Activated CD4-positive, alpha-beta memory T cell treated with anti-CD3 and anti-CD28 coated beads for 36 hours (primary cell): ENCODE measurements at regions not wholly inside any gene's neighbourhood (a gene's known extent, or its start where the extent isn't known, plus 50 kb on each side); places are given as distances from the start of the nearest gene placed in this dataset.

ENCODE experiments used
- CTCF ChIA-PET: fragments of 350-600 bp; sonication (Branson Sonifier 250); formaldehyde crosslinking; loops from one replicate; lab custom pipeline; 2021; ENCODE audit warnings: antibody characterized with exemption, inconsistent platforms; lab: Charles Lee
- POLR2A ChIA-PET: fragments of 350-600 bp; sonication (Branson Sonifier 250); formaldehyde crosslinking; loops from one replicate; lab custom pipeline; 2021; ENCODE audit warnings: antibody characterized with exemption; lab: Charles Lee
- DNase-seq: peaks from one replicate; pipeline ENCODE4 v3.0.0-alpha.2; 2020
- H3K27ac Mint-ChIP-seq: one replicate; pipeline ENCODE4 v1.8.0; 2021; ENCODE audit warnings: mixed read lengths
- H3K27me3 Mint-ChIP-seq: one replicate; pipeline ENCODE4 v1.8.0; 2021; ENCODE audit warnings: mixed read lengths
- H3K36me3 Mint-ChIP-seq: one replicate; pipeline ENCODE4 v1.8.0; 2021; ENCODE audit warnings: mixed read lengths
- H3K4me1 Mint-ChIP-seq: one replicate; pipeline ENCODE4 v1.8.0; 2021; ENCODE audit warnings: low read depth, mixed read lengths
- H3K4me3 Mint-ChIP-seq: one replicate; pipeline ENCODE4 v1.8.0; 2021; ENCODE audit warnings: mild to moderate bottlenecking, mixed read lengths
- H3K9me3 Mint-ChIP-seq: one replicate; pipeline ENCODE4 v1.8.0; 2021; ENCODE audit warnings: mixed read lengths
- intact Hi-C: fragments of 100-400 bp; cut with micrococcal nuclease; formaldehyde crosslinking; loops from one replicate; pipeline ENCODE4 v1.15.1; 2023

GRCh38 chr20:23165307-23165750, 79.2 kb upstream of the CD93 start:
- ChIA-PET CTCF (no interaction called here), POLR2A (no interaction called here)
- Mint-ChIP-seq H3K27me3 (no peaks in the 10 kb centered on the region), H3K4me3 (no peak overlapping the region), H3K4me1 (no peaks in the 10 kb centered on the region), H3K27ac (no peak overlapping the region), H3K9me3 (no peaks in the 10 kb centered on the region), H3K36me3 (no peaks in the 10 kb centered on the region)
- intact Hi-C loops, result no loop called here
- DNase-seq, result no peak

GRCh38 chr20:23164176-23164601, 78.1 kb upstream of the CD93 start:
- H3K4me1 Mint-ChIP-seq, result peaks cover 9% of the 10 kb centered on the region
- CTCF ChIA-PET, result no interaction called here
- no peaks in the 10 kb centered on the region for H3K27me3 Mint-ChIP-seq
- H3K4me3 Mint-ChIP-seq, result no peak overlapping the region
- intact Hi-C loops, result no loop called here
- H3K9me3 Mint-ChIP-seq, result no peaks in the 10 kb centered on the region
- no peaks in the 10 kb centered on the region for H3K36me3 Mint-ChIP-seq
- no peak for DNase-seq
- no peak overlapping the region for H3K27ac Mint-ChIP-seq
- POLR2A ChIA-PET, result no interaction called here

- peaks cover 11% of the 10 kb centered on the region for H3K4me1 Mint-ChIP-seq
- no peaks in the 10 kb centered on the region for H3K36me3 Mint-ChIP-seq
- ChIA-PET POLR2A (no interaction called here), CTCF (no interaction called here)
- no peak for DNase-seq
- intact Hi-C loops, result no loop called here
- no peak overlapping the region for H3K27ac Mint-ChIP-seq
- H3K9me3 Mint-ChIP-seq, result no peaks in the 10 kb centered on the region
- no peaks in the 10 kb centered on the region for H3K27me3 Mint-ChIP-seq
- no peak overlapping the region for H3K4me3 Mint-ChIP-seq
These were observed 77.4 kb upstream of the CD93 start for GRCh38 chr20:23163562-23163961.

- DNase-seq, result no peak
- H3K27me3 Mint-ChIP-seq, result no peaks in the 10 kb centered on the region
- POLR2A ChIA-PET, result no interaction called here
- CTCF ChIA-PET, result no interaction called here
- no peak overlapping the region for H3K4me3 Mint-ChIP-seq
- no peaks in the 10 kb centered on the region for H3K36me3 Mint-ChIP-seq
- no peaks in the 10 kb centered on the region for H3K9me3 Mint-ChIP-seq
- H3K4me1 Mint-ChIP-seq, result peaks cover 11% of the 10 kb centered on the region
- intact Hi-C loops, result no loop called here
- H3K27ac Mint-ChIP-seq, result no peak overlapping the region
These were observed 76.8 kb upstream of the CD93 start for GRCh38 chr20:23162887-23163286.

GRCh38 chr20:23161968-23162696, 76.0 kb upstream of the CD93 start:
- Mint-ChIP-seq H3K4me3 (no peak overlapping the region), H3K9me3 (no peaks in the 10 kb centered on the region), H3K27me3 (no peaks in the 10 kb centered on the region), H3K27ac (no peak overlapping the region), H3K36me3 (no peaks in the 10 kb centered on the region), H3K4me1 (peaks cover 11% of the 10 kb centered on the region)
- no peak for DNase-seq
- CTCF ChIA-PET, result no interaction called here
- intact Hi-C loops, result no loop called here
- POLR2A ChIA-PET, result no interaction called here

GRCh38 chr20:23161244-23161891, 75.2 kb upstream of the CD93 start:
- Mint-ChIP-seq H3K4me3 (no peak overlapping the region), H3K4me1 (peaks cover 11% of the 10 kb centered on the region), H3K27ac (no peak overlapping the region), H3K27me3 (no peaks in the 10 kb centered on the region), H3K36me3 (no peaks in the 10 kb centered on the region), H3K9me3 (no peaks in the 10 kb centered on the region)
- DNase-seq, result no peak
- ChIA-PET CTCF (no interaction called here), POLR2A (no interaction called here)
- intact Hi-C loops, result no loop called here

- intact Hi-C loops, result no loop called here
- DNase-seq, result no peak
- Mint-ChIP-seq H3K27me3 (no peaks in the 10 kb centered on the region), H3K9me3 (no peaks in the 10 kb centered on the region), H3K36me3 (no peaks in the 10 kb centered on the region), H3K27ac (no peak overlapping the region), H3K4me3 (no peak overlapping the region), H3K4me1 (peaks cover 11% of the 10 kb centered on the region)
- ChIA-PET CTCF (no interaction called here), POLR2A (no interaction called here)
These were observed 74.6 kb upstream of the CD93 start for GRCh38 chr20:23160536-23161243.

- Mint-ChIP-seq H3K4me1 (peaks cover 11% of the 10 kb centered on the region), H3K27ac (no peak overlapping the region), H3K9me3 (no peaks in the 10 kb centered on the region)
These were observed 73.8 kb upstream of the CD93 start for GRCh38 chr20:23159947-23160318.

GRCh38 chr20:23159256-23159946, 73.3 kb upstream of the CD93 start:
- Mint-ChIP-seq H3K27me3 (no peaks in the 10 kb centered on the region), H3K4me3 (no peak overlapping the region), H3K27ac (no peak overlapping the region), H3K36me3 (no peaks in the 10 kb centered on the region), H3K4me1 (peaks cover 11% of the 10 kb centered on the region), H3K9me3 (no peaks in the 10 kb centered on the region)
- DNase-seq, result no peak
- intact Hi-C loops, result no loop called here
- CTCF ChIA-PET, result interaction anchor here (0.6 kb wide), 2 partner anchors 16 to 1588 kb away, joined by 3 to 4 read pairs; no protein-coding TSS in a partner anchor
- POLR2A ChIA-PET, result no interaction called here

More at GRCh38 chr20:23159947-23160318, 73.8 kb upstream of the CD93 start:
- ChIA-PET POLR2A (no interaction called here), CTCF (interaction anchor here (0.6 kb wide), 1 partner anchor 16 kb away, joined by 3 read pairs; no protein-coding TSS in a partner anchor)
- Mint-ChIP-seq H3K4me3 (no peak overlapping the region), H3K36me3 (no peaks in the 10 kb centered on the region), H3K27me3 (no peaks in the 10 kb centered on the region)
- intact Hi-C loops, result no loop called here
- no peak for DNase-seq

GRCh38 chr20:23157734-23158133, 71.6 kb upstream of the CD93 start:
- no peak overlapping the region for H3K4me3 Mint-ChIP-seq
- intact Hi-C loops, result no loop called here
- ChIA-PET POLR2A (no interaction called here), CTCF (no interaction called here)
- H3K27me3 Mint-ChIP-seq, result no peaks in the 10 kb centered on the region
- no peak for DNase-seq
- no peaks in the 10 kb centered on the region for H3K36me3 Mint-ChIP-seq
- H3K27ac Mint-ChIP-seq, result no peak overlapping the region
- peaks cover 11% of the 10 kb centered on the region for H3K4me1 Mint-ChIP-seq
- no peaks in the 10 kb centered on the region for H3K9me3 Mint-ChIP-seq

- intact Hi-C loops, result no loop called here
- Mint-ChIP-seq H3K9me3 (no peaks in the 10 kb centered on the region), H3K4me3 (no peak overlapping the region), H3K27ac (no peak overlapping the region), H3K27me3 (no peaks in the 10 kb centered on the region), H3K36me3 (no peaks in the 10 kb centered on the region), H3K4me1 (peaks cover 11% of the 10 kb centered on the region)
- POLR2A ChIA-PET, result no interaction called here
- CTCF ChIA-PET, result no interaction called here
- DNase-seq, result no peak
These were observed 70.8 kb upstream of the CD93 start for GRCh38 chr20:23156842-23157423.
